ENCODE measurements at regions not wholly inside any gene's neighbourhood (a gene's known extent, or its start where the extent isn't known, plus 50 kb on each side); places are given as distances from the start of the nearest gene placed in this dataset.

- DNase-seq, result no peak
Observed at GRCh38 chr2:8193686-8194615, 487.9 kb upstream of the ID2 start.

GRCh38 chr2:8195784-8196183 lies 486.1 kb upstream of the ID2 start:
- no peak for DNase-seq

- no peak for DNase-seq
Observed at GRCh38 chr2:8196316-8196715, 485.5 kb upstream of the ID2 start.

- DNase-seq, result no peak
Observed at GRCh38 chr2:8197101-8197500, 484.8 kb upstream of the ID2 start.

GRCh38 chr2:8197825-8198224 lies 484.0 kb upstream of the ID2 start:
- no peak for DNase-seq

GRCh38 chr2:8198766-8199382 lies 483.0 kb upstream of the ID2 start:
- DNase-seq, result no peak

GRCh38 chr2:8202132-8202531 lies 479.7 kb upstream of the ID2 start:
- DNase-seq, result no peak

- DNase-seq, result no peak
Observed at GRCh38 chr2:8203364-8203763, 478.5 kb upstream of the ID2 start.

GRCh38 chr2:8204711-8205110 lies 477.1 kb upstream of the ID2 start:
- no peak for DNase-seq

- DNase-seq, result no peak
Observed at GRCh38 chr2:8209494-8209893, 472.4 kb upstream of the ID2 start.

GRCh38 chr2:8211384-8211783 lies 470.5 kb upstream of the ID2 start:
- no peak for DNase-seq

- DNase-seq, result no peak
Observed at GRCh38 chr2:8212239-8212638, 469.6 kb upstream of the ID2 start.

GRCh38 chr2:8214036-8214615 lies 467.7 kb upstream of the ID2 start:
- DNase-seq, result no peak

- no peak for DNase-seq
Observed at GRCh38 chr2:8215159-8215863, 466.5 kb upstream of the ID2 start.

- DNase-seq, result no peak
Observed at GRCh38 chr2:8215982-8216381, 465.9 kb upstream of the ID2 start.

GRCh38 chr2:8216397-8216796 lies 465.5 kb upstream of the ID2 start:
- DNase-seq, result no peak

GRCh38 chr2:8217468-8218030 lies 464.3 kb upstream of the ID2 start:
- no peak for DNase-seq

- DNase-seq, result no peak
Observed at GRCh38 chr2:8219096-8219495, 462.8 kb upstream of the ID2 start.

- no peak for DNase-seq
Observed at GRCh38 chr2:8219631-8220355, 462.1 kb upstream of the ID2 start.

GRCh38 chr2:8222979-8223694 lies 458.7 kb upstream of the ID2 start:
- DNase-seq, result no peak

GRCh38 chr2:8223695-8224346 lies 458.0 kb upstream of the ID2 start:
- no peak for DNase-seq
